Endothelial cell of umbilical vein (primary cell): ENCODE measurements at regions not wholly inside any gene's neighbourhood (a gene's known extent, or its start where the extent isn't known, plus 50 kb on each side); places are given as distances from the start of the nearest gene placed in this dataset.

Source experiments
- BruUV-seq: library from RNA; stranded (reverse); fragments of 400-500 nt; replicated peaks from 2 replicates; lab custom pipeline; 2021; lab: Mats Ljungman, UMichigan
- CTCF ChIA-PET: fragments of 300-600, 350-600 bp; sonication (Branson Sonifier 250); formaldehyde crosslinking; loops from one replicate; lab custom pipeline; 2021; ENCODE audit warnings: antibody characterized with exemption, inconsistent platforms; lab: Charles Lee
- POLR2A ChIA-PET: fragments of 300-600, 350-600 bp; sonication (Branson Sonifier 250); formaldehyde crosslinking; loops from one replicate; lab custom pipeline; 2021; ENCODE audit warnings: antibody characterized with exemption, inconsistent platforms; lab: Charles Lee
- DNase-seq: peaks from one replicate; pipeline ENCODE4 v3.0.0-alpha.2; 2011; ENCODE audit warnings: low read depth, low spot score
- FAIRE-seq: peaks from 2 replicates; lab custom pipeline; 2011; peaks lifted over from hg19 to GRCh38; lab: Jason Lieb, UNC
- H2AFZ ChIP-seq: 2 replicates; pipeline ENCODE4 v1.6.0; 2012; ENCODE audit warnings: low read depth, low read length, control low read depth, inconsistent platforms
- H3K27ac ChIP-seq: 2 replicates; pipeline ENCODE4 v1.5.1; 2011; ENCODE audit warnings: low read depth, mild to moderate bottlenecking, control low read depth, low read length, moderate library complexity; ENCODE audit not compliant: insufficient read depth
- H3K27me3 ChIP-seq, 2 experiments: 2 replicates each; pipeline versions ENCODE4 v1.6.0 to v1.6.1; 2011; ENCODE audit warnings: low read length in 2 of 2, mixed read lengths in 1 of 2; ENCODE audit not compliant: control insufficient read depth in 2 of 2, insufficient read depth in 2 of 2
- H3K36me3 ChIP-seq, 2 experiments: 2 replicates in 1 of 2; 3 replicates in 1 of 2; pipeline ENCODE4 v1.5.1; 2011; ENCODE audit warnings: low read length in 2 of 2, mild to moderate bottlenecking in 1 of 2, moderate library complexity in 1 of 2; ENCODE audit not compliant: control insufficient read depth in 2 of 2, insufficient read depth in 2 of 2; ENCODE audit errors: extremely low read depth in 1 of 2
- H3K4me1 ChIP-seq: 3 replicates; pipeline ENCODE4 v1.5.1; 2011; ENCODE audit warnings: mild to moderate bottlenecking, low read length; ENCODE audit not compliant: control insufficient read depth, insufficient read depth; ENCODE audit errors: extremely low read depth
- H3K4me2 ChIP-seq: 2 replicates; pipeline ENCODE4 v1.6.1; 2011; ENCODE audit warnings: low read length, control low read depth, mixed read lengths; ENCODE audit not compliant: insufficient read depth
- H3K4me3 ChIP-seq, 3 experiments: fragments of 200-600 bp in 1 of 3; sonication (generic), shearing (Covaris generic) in 1 of 3; replicated peaks in 1 of 3; 2 replicates each; pipeline ENCODE4 v1.5.1; 2011 to 2016; ENCODE audit warnings: control low read depth in 3 of 3, low read length in 3 of 3, mild to moderate bottlenecking in 2 of 3, inconsistent platforms in 1 of 3, low read depth in 1 of 3, moderate library complexity in 1 of 3; ENCODE audit not compliant: insufficient read depth in 1 of 3
- H3K79me2 ChIP-seq: 2 replicates; pipeline ENCODE4 v1.6.0; 2012; ENCODE audit warnings: low read length, inconsistent platforms; ENCODE audit not compliant: control insufficient read depth, insufficient read depth
- H3K9ac ChIP-seq: replicated peaks from 2 replicates; pipeline ENCODE3; 2011; ENCODE audit warnings: low read length, control low read depth; ENCODE audit not compliant: insufficient read depth; ENCODE audit errors: extremely low read depth
- H3K9me1 ChIP-seq: replicated peaks from 3 replicates; pipeline ENCODE4 v1.6.0; 2011; ENCODE audit warnings: mild to moderate bottlenecking, low read length; ENCODE audit not compliant: control insufficient read depth, insufficient read depth; ENCODE audit errors: extremely low read depth
- H3K9me3 ChIP-seq: replicated peaks from 2 replicates; pipeline ENCODE4 v1.5.1; 2012; ENCODE audit warnings: low read length, inconsistent platforms; ENCODE audit not compliant: control insufficient read depth, insufficient read depth
- H4K20me1 ChIP-seq: replicated peaks from 2 replicates; pipeline ENCODE3; 2011; ENCODE audit warnings: mild to moderate bottlenecking, low read length; ENCODE audit not compliant: control insufficient read depth, insufficient read depth; ENCODE audit errors: extremely low read depth
- EZH2 ChIP-seq: IDR thresholded peaks from 2 replicates; pipeline ENCODE4 v1.6.1; 2012; ENCODE audit warnings: borderline replicate concordance, low read depth, mild to moderate bottlenecking, moderate library complexity, low read length, inconsistent platforms; ENCODE audit not compliant: severe bottlenecking
- FOS ChIP-seq: IDR thresholded peaks from 2 replicates; pipeline ENCODE4 v1.6.1; 2011; ENCODE audit warnings: mild to moderate bottlenecking, low read length, moderate library complexity, borderline replicate concordance; ENCODE audit not compliant: insufficient read depth
- GATA2 ChIP-seq: IDR thresholded peaks from 2 replicates; pipeline ENCODE4 v1.7.0; 2011; ENCODE audit warnings: low read depth, mild to moderate bottlenecking, moderate library complexity, mixed read lengths, low read length; ENCODE audit not compliant: insufficient read length, insufficient read depth
- JUN ChIP-seq: IDR thresholded peaks from 2 replicates; pipeline ENCODE4 v1.6.1; 2011; ENCODE audit warnings: borderline replicate concordance, low read depth; ENCODE audit not compliant: insufficient read length, insufficient read depth
- MYC ChIP-seq: IDR thresholded peaks from one replicate; pipeline ENCODE4 v1.6.1; 2011; ENCODE audit warnings: mild to moderate bottlenecking, low read depth, low read length
- POLR2A ChIP-seq: IDR thresholded peaks from 2 replicates; pipeline ENCODE4 v1.6.1; 2012; ENCODE audit warnings: low read depth, mild to moderate bottlenecking, control low read depth, low read length
- POLR2AphosphoS5 ChIP-seq: IDR thresholded peaks from 2 replicates; pipeline ENCODE4 v1.6.1; 2012; ENCODE audit warnings: low read depth, mild to moderate bottlenecking, control low read depth, low read length, moderate library complexity; ENCODE audit not compliant: insufficient read depth
- dilution Hi-C: fragments of 300-500 bp; cut with MboI; formaldehyde crosslinking; loops from one replicate; pipeline ENCODE4 v1.15.0; 2019; ENCODE audit warnings: low sequenced_read_pairs; ENCODE audit not compliant: extremely low pct_ligation_motif_present
- intact Hi-C: fragments of 100-400 bp; cut with micrococcal nuclease; formaldehyde crosslinking; loops from one replicate; pipeline ENCODE4 v1.10.0; 2022
- TF ChIP-seq, protein P1 (sequence below): IDR thresholded peaks from 2 replicates; pipeline ENCODE4 v1.6.1; 2011; ENCODE audit not compliant: insufficient read depth, insufficient read length
- TF ChIP-seq, protein P2 (sequence below), 2 donors: IDR thresholded peaks; 1 replicate in 1 of 2; 2 replicates in 1 of 2; pipeline ENCODE4 v1.5.1; 2011; ENCODE audit warnings: low read length in 2 of 2, mild to moderate bottlenecking in 2 of 2, moderate library complexity in 2 of 2, control low read depth in 1 of 2, inconsistent platforms in 1 of 2, low read depth in 1 of 2; ENCODE audit not compliant: insufficient read depth in 1 of 2; ENCODE audit errors: extremely low read depth in 1 of 2

DNA sequence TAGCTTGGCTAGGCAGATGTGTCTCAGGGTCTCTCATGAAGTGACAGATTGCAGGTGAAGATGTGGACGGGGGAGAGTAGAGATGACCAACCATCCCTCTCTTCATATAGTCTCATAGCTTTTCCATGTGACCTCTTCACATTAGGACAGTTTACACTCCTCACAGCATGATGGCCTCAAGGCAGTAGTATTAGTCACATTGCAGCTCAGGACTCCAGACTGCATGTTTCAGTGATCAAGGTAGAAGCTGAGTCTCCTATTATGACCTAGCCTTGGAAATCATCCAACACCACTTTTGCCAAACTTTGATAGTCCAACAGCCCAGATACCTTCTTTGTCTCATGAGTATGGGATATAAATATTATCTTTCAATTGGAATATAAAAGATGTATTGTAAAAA lies 147.7 kb downstream of the GASK1B start:
- TF ChIP-seq, protein P1, sequence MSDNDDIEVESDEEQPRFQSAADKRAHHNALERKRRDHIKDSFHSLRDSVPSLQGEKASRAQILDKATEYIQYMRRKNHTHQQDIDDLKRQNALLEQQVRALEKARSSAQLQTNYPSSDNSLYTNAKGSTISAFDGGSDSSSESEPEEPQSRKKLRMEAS = no peak
- no peak for TF ChIP-seq POLR2A
- no peak for TF ChIP-seq MYC
- TF ChIP-seq EZH2 = no peak
- TF ChIP-seq POLR2AphosphoS5 = no peak
- TF ChIP-seq GATA2 = no peak
- no peak for TF ChIP-seq FOS
- no peak for TF ChIP-seq JUN
- TF ChIP-seq, protein P2, sequence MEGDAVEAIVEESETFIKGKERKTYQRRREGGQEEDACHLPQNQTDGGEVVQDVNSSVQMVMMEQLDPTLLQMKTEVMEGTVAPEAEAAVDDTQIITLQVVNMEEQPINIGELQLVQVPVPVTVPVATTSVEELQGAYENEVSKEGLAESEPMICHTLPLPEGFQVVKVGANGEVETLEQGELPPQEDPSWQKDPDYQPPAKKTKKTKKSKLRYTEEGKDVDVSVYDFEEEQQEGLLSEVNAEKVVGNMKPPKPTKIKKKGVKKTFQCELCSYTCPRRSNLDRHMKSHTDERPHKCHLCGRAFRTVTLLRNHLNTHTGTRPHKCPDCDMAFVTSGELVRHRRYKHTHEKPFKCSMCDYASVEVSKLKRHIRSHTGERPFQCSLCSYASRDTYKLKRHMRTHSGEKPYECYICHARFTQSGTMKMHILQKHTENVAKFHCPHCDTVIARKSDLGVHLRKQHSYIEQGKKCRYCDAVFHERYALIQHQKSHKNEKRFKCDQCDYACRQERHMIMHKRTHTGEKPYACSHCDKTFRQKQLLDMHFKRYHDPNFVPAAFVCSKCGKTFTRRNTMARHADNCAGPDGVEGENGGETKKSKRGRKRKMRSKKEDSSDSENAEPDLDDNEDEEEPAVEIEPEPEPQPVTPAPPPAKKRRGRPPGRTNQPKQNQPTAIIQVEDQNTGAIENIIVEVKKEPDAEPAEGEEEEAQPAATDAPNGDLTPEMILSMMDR (IDR thresholded peaks at IDR 0.05; ENCODE audit: extremely low read depth in 1 of 2, insufficient read depth in 1 of 2, low read depth in 1 of 2, low read length in 2 of 2) = no peak
- Histone ChIP-seq H3K4me2 (no peak overlapping the region), H3K4me1 (peaks cover 17% of the 10 kb centered on the region), H3K27ac (no peak overlapping the region), H3K9me1 (no peaks in the 10 kb centered on the region), H3K36me3 (no peaks in the 10 kb centered on the region), H3K79me2 (no peaks in the 10 kb centered on the region), H3K4me3 (no peak overlapping the region), H3K9me3 (no peaks in the 10 kb centered on the region), H3K27me3 (no peaks in the 10 kb centered on the region), H2AFZ (no peak overlapping the region), H3K9ac (no peak overlapping the region), H4K20me1 (no peaks in the 10 kb centered on the region)
- intact Hi-C loops (no loop called here), dilution Hi-C loops (no loop called here)
- FAIRE-seq (no peak), DNase-seq (no peak)
- no TSS peak for BruUV-seq
- ChIA-PET POLR2A (no interaction called here), CTCF (interaction anchor here (1.1 to 1.6 kb wide), 2 partner anchors 24 to 146 kb away, joined by 3 to 6 read pairs; no protein-coding TSS in a partner anchor)
